NAMALWA (cell line): ENCODE measurements at regions not wholly inside any gene's neighbourhood (a gene's known extent, or its start where the extent isn't known, plus 50 kb on each side); places are given as distances from the start of the nearest gene placed in this dataset.

Source experiments
- DNase-seq: peaks from one replicate; pipeline ENCODE4 v3.0.0-alpha.2; 2015; ENCODE audit warnings: low spot score

DNA sequence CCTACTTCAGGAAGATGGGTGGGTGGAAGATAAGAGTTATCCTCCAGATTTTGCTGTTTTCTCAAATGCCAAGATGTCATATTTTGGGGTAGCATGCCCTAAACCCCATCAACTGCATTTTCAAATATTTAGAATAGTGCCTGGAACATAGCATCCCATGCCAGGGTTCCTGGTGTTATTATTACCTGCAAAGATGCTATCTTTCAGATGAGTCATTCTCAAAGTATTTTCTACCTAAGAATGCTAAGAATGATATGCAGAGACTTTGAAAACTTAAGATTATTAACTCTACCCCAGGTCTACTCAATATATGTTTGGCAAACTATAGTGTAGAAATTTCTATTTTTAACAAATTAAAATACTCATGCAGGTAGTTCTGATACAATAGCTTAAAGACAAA, 934.3 kb upstream of the SLIT2 start:
- no peak for DNase-seq

DNA sequence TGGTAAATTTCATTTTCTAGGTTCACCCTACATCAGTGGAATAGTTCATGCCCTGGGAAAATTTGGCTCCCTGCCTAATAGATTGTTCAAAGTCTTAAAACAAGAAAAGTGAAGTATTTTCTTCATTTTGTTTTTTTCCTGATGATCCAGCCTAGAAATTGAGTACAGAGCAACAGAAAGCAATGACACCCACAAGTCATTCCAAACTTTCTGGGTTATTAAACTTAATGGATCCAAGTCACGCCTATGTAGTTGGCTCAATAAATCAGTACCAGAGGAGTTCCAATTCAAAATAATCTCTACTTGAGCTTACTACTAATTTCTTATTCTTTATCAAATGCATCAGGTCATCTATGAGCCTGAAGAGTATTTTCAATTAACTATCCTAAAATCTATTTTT, 937.6 kb upstream of the SLIT2 start:
- no peak for DNase-seq

DNA sequence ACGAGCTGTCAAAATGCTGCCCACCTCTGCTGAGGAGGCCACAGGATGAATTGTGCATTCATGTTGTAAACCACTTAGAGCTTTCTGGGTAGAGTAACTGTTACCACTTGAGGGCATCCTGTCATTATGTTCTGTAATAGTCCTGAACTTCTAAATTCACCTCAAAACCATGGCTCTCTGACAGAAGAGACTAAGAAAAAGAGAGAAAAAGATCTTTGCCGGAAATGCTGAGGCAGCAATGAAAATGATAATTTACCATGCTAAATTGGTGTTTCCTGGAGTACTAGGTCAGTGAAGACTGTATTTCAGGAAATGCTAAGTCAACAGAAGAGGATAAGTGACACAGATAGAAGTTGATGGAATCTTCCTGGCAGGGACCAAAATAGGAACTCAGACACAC, 942.3 kb upstream of the SLIT2 start:
- no peak for DNase-seq

DNA sequence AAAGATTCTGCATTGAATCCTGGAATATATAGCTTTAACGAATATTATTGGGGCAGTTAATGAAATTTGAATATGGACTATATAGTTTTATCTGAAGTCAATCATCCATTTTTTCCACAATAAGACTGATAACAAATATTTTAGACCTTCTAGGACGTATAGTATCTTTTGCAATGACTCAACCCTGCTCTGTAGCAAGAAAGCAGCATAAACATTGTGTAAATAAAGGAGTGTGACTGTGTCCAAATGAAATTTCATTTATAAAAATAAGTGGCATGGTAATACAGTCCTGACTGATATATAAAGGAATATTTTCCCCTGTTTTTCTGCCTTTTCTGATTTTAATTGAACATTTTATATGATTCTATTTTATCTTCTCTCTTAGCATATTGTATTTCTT, 947.7 kb upstream of the SLIT2 start:
- DNase-seq = no peak

DNA sequence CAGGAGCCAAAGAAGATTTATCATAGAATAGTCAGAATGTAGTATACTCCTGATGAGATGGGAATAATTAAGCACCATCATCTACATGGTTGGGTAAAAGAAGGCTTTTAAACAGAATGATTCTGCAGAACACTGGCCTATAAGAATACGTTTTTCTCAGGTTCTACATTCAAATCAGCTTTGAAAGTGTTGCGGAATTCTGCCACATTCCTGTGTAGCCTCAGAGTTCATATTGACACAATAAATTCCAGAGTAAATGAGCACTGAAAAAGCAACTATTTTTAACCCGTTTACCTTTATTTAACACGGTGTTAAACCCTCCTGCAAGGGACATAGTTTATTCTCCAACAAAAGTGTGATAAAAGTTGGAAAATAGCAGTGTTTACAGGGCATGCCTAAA, 950.2 kb upstream of the SLIT2 start:
- DNase-seq = no peak

DNA sequence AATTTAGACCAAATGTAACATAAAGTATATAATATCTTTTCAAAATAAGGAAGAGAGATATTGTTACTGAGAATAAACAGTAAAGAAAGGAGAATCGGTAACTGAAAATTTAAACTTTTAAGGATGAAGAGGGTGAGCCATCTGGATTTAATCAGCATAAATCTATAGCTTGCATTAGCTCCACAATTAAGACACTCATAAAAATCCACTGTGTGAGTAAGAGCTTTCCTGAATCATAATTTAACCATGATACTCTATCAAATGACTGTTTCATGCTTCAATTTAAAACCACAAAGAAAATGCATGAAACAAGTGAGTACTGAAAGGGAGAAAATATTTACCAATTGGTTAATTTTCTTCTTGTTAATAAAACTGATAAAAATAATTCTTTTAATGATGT, 951.5 kb upstream of the SLIT2 start:
- DNase-seq = no peak

DNA sequence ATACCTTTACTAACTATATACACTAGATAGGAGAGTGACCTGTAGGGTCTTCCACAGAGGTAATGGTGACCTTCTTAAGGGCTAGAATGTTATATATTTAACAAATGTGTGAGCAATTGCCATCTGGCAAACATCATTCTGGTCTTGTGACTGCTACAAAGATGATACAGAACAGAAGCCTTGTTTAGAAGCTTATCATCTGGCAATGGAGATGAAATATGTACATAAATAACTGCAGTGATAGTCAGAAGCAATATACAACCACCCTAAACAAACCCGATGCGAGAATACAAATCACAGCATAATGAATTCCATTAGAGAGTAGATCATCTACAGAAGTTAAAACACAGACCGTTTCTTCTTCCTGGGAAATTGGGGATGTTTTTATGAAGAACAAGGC, 952.7 kb upstream of the SLIT2 start:
- DNase-seq = no peak

DNA sequence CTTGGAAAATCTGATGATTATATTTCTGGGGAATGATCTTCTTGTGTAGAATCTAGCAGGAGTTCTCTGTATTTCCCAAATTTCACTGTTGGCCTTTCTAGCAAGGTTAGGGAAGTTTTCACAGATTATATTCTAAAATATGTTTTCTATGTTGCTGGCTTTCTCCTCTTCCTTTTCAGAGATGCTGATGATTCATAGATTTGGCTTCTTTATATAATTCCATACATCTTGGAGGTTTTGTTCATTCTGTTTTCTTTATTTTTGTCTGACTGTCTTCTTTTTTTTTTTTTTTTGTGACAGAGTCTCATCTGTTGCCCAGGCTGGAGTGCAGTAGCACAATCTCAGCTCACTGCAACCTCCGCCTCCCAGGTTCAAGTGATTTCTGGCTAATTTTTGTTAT, 957.9 kb upstream of the SLIT2 start:
- DNase-seq = no peak

DNA sequence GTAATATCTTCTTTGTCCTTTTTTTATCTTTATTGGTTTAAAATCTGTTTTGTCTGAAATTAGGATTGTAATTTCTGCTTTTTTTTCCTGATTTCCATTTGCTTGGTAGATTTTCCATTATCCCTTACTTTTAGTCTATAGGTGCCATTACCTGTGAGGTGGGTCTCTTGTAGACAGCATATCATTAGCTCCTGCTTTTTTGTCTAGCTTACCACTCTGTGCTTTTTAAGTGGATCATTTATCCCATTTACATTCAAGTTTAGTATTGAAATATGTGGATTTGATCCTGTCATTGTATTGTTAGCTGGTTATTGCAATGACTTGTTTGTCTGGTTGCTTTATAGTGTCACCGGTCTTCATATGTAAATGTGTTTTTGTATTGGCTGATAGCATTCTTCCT, 958.6 kb upstream of the SLIT2 start:
- no peak for DNase-seq

DNA sequence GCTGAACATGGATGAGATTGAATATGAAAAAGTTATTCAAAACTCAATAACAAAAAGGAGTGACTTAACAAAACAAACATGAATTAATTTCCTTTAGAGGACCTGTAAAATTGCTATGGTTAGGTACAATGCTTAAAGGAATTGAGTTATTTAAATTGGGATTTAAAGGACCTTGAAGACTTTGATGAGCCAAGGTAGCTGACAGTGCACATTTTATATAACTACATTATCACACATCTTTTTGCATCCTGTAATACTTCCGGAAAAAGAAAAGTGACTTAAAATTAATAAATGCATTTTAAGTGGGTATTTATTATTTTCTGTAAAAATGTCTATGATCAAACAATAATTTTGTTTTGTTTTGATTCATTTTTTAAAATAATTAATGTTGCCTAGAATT, 964.8 kb upstream of the SLIT2 start:
- no peak for DNase-seq

DNA sequence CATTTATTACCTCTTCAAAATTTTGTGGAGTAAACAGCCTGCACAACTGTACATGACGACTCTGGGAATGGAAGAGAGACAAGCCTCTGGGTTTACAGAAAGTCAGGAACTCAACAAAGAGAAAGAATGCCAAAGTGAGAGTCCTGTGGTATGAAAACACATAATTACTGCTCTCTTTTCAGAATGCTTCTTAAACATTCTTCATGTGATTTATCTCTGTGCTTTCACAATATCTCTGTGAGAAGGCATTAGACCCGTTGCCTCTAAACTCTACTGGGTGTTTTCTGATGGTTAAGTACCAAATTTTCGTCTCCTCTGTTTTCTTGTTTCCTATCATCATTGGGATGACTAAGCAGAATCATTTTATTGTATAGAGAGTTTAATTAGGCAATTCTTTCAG, 966.6 kb upstream of the SLIT2 start:
- no peak for DNase-seq

DNA sequence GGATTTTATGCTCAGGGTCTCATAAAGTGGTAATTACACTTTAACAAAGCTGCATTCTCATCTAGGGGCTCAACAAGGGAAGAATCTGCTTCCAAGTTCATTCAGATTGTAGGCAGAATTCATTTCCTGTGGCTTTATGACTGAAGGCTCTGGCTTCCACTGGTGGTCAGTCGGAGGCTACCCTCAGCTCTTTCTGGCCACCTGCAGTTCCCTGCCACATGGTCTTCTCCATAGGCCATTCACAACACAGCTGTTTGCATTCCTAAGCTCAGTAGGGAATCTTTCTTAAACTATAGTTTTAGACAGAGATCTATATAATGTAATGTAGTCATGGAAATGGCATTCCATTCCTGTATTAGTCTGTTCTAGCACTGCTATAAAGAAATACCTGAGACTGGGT, 973.0 kb upstream of the SLIT2 start:
- no peak for DNase-seq

DNA sequence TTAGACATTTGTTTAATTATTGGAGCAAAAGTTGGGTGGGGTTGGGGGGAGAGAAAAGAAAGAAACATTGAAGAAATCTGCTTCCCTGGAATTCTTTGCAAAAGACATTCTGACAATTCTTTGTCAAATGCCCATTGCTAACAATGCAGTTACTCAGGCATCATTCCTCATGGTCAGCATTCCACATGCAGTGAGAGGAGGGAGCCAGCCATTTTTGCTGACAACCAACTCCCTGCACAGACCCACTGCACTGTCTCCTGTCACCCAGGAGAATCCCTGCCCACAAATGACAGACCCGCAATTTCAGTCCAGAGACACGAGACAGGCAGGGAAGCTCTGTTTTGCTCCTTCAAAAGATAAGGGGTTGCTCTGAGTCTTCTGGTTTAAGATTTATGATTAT, 985.1 kb upstream of the SLIT2 start:
- DNase-seq = no peak

DNA sequence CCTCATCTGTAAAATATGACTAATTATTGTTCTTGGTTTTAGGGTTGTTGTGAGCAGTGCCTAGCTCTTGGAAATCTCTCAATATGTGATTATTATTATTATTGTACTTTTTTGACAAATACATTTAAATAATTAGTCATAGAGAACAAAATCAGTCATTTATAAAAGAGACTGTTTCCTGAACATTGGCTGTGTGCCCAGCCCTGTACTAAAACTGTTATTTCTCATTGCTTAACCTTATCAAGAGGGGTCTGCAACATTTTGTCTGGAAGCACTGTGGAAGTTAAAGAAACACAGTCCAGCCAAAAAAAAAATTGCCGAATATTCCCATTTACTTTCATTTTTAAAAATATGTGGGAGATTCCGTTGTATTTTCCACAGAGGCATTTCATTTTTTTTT, 989.2 kb upstream of the SLIT2 start:
- no peak for DNase-seq

DNA sequence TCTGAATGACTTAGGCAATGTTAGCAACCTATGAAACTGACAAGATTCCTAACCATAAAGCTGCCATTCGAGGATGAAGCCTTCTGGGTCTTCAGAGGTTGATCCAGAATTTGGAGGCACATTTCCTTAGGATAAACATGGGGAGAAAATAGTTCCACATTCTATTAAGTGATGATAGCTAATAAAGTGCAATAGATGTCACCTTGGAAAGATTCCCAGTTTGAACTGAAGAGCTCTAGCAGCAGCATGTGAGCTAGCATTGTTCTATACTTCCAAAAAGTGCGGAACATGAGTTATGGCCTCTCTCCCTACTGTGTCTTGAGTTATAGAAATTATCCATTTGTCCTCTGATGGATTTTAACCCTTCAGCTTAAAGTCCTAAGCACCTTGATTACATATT, 991.4 kb upstream of the SLIT2 start:
- DNase-seq = no peak

DNA sequence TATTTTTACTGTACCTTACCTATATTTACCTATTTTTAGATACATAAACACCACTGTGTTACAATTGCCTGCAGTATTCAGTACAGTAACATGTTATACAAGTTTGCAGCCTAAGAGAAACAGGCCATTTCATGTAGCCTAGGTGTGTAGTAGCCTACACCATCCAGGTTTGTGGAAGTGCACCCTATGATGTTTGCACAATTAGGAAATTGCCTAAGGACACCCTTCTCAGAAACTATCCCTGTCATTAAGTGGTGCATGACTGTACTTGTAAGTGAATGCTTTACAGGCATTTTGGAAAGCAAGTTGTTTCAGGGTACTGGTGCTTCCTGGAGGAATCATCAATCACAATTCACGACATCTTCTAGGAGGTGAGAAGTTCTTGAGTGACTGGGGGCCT, 991.8 kb upstream of the SLIT2 start:
- DNase-seq = no peak

DNA sequence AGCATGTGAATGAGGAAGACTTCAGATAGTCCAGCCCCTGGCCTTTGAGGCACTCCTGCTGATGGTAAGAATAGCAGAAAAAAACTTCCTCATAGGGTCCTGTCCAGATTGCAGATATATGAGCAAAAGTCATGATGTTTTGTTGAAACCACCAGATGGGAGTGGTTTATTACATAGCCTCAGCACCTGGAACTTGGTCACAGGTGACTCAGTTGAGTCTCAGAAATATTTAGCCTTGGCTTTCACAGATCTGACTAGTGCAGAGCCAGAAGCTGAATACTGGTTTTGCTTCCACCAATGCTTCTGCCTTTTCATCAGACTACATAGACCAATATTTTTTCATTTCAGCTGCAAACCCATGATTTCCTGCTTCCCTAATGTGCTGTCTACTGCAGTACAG, 994.9 kb upstream of the SLIT2 start:
- no peak for DNase-seq

DNA sequence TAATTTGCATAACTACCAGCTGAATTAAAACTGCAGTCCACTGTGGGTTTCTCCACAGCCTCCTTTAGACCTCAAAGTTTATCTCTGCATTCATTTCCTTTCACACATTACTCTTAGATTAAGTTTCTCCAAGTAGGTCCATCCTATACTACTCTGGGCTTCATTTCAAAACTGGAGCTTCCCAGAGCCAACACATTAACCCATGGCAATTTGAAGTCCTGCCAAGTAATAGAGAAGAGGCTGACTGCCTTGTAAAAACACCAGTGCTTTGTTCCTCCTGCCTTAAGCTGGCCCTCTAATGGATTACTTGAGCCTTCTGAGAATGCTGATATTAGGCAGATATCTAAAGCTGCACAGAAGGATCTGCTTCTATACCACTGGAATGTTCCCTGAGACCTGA, 997.2 kb upstream of the SLIT2 start:
- no peak for DNase-seq

DNA sequence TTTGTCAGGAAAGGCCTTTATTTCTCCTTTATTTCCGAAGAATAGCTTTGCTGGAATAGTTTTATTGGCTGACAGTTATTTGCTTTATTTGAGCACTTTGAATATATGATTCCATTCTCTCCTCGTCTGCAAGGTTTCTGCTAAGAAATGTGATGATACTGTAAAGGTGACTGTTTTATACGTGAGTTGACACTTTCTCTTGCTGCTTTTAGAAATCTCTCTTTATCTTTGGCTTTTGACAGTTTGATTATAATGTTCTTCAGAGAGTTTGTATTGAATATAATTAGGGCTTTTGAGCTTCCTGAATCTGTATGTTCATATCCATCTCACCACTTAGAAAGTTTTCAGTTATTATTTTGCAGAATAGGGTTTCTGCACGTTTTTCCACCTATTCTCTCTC, 1003.7 kb upstream of the SLIT2 start:
- DNase-seq = no peak

DNA sequence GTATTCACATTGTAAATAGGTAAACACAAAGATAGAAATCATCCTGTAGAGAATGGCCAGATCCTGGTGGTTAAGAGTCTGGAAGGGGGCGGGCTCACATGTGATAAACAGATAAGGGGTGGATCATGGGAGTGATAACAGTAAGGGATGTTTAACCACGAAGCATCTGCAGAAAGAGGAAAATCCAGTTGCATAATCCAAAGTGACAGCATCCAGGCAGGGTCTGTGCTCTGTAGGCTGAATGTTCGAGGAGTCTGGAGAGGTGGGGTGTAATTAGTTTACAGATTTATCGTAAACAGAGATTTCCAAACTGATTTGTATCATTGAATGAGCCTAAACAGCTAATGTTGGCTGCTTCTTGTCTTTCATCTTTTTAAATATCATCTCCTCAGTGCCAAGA, 1009.8 kb upstream of the SLIT2 start:
- no peak for DNase-seq

DNA sequence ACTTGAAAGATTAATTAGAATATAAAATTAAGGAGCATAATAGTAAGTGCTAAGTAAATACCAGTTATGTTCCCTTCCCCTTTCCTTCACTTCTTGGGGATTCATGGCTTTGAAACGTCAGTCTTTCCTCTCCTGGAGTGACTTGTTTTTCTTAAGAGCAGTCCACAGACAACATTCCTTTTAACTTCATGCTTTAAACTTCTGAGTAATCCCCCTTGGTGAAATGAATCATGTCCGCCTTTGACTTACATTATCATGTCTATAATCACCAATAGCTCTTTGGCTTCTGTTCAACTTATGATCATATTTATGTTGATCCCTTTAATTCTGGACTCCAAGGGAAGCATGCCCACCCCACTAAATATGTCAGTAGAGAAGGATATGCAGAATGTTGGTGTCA, 1012.1 kb upstream of the SLIT2 start:
- DNase-seq = no peak

DNA sequence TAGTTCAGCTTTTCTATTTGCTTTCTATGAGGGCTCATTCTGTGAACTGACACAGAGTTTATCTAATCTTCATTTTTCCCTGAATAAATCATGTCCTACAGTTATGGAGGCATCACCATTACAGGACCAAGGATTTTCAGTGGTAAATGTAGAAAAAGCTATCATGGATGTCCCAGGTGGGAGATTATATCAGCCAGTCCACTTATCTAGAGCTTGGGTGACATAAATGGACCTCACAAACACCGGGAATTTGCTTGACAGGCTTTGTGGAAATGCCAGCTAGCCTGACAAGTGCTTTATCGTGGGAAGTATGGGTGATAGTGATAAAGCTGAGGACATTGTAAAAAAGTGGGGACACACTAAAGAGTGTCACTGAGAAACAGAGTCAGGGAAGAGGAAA, 1015.2 kb upstream of the SLIT2 start:
- DNase-seq = no peak

DNA sequence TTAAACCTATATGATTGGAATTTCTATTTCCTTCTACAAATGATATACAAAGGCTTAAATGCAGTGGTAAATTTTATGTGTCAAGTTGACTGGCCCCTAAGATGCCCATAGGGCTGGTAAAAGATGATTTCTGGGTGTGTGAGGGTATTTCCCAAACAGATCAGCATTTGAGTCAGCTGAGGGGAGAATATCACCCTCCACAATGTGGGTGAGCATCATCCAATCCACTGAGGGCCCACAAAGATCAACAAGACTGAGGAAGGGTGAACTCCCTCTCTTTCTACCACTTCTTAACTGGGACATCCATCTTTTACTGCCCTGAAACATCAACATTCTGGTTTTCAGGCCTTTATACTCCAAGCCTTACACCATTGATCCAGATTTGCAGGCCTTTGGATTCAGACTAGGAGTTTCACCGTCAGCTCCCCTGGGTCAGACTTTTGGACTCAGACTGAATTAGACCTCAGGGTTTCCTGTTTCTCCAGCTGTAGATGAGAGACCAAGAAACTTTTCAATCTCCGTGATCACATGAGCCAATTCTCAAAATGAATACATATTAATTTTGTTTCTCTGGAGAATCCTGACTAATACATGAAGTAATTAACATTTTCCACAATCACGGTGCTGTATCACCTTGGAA, 1020.7 kb upstream of the SLIT2 start:
- no peak for DNase-seq

DNA sequence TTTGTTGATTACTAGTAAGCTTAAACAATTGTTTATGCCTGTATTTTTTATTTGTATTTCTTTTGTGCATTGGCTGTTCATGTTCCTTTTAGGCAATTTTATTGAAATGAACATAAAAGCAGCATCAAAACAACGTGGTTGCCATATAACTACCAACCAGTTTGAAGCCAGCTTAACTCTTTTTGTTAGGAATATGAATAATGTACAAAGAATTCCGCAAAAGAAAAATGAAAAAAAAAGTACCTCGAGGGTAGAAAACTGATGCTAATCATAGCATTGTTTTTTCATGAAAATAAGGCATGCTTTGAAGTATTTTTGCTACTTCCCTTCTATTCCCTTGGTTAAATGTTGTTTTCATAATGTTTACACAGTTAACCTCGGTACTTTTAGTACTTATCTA, 1024.0 kb upstream of the SLIT2 start:
- DNase-seq = no peak

DNA sequence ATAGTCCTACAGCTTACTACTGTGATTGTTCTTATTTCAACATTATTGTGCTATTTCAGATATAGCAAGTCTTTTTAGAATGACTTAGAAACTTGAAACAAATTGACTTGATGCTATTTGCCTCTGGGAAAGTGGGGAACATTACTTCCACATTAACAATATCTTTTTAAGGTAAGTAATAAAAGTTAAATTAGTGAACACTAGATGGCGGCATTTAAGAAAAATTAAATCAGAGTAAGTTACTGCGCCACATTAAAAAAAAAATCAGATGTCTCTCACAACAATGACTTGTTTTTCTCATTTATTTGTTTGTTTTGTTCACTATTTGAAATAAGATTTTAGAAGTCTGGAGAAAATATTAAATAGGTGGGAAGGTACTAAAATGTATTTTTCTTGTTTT, 1026.9 kb upstream of the SLIT2 start:
- DNase-seq = peak; percentile 35
